PC-3 (cell line): ENCODE measurements at regions not wholly inside any gene's neighbourhood (a gene's known extent, or its start where the extent isn't known, plus 50 kb on each side); places are given as distances from the start of the nearest gene placed in this dataset.
A peak's percentile ranks its signal among the peaks of the same experiment; 100 is the strongest.

Source experiments
- ATAC-seq: fragments of 200-7000 bp; cut with Tn5 transposase; 2 replicates; pipeline ENCODE4 v1.9.1; 2020; ENCODE audit warnings: mild to moderate bottlenecking, moderate library complexity
- BruUV-seq: library from RNA; stranded (reverse); fragments of 400-500 nt; replicated peaks from 2 replicates; lab custom pipeline; 2021; lab: Mats Ljungman, UMichigan
- CTCF ChIA-PET: fragments of 300-600 bp; sonication (Branson Sonifier 250); formaldehyde crosslinking; loops from one replicate; lab custom pipeline; 2022; ENCODE audit warnings: antibody characterized with exemption; lab: Charles Lee
- POLR2A ChIA-PET: fragments of 300-600 bp; sonication (Branson Sonifier 250); formaldehyde crosslinking; loops from one replicate; lab custom pipeline; 2022; ENCODE audit warnings: antibody characterized with exemption; ENCODE audit not compliant: unreplicated experiment; lab: Charles Lee
- DNase-seq: peaks from one replicate; pipeline ENCODE4 v3.0.0-alpha.2; 2015
- H2AFZ ChIP-seq: fragments of 300-600 bp; sonication (generic); 2 replicates; pipeline ENCODE4 v1.6.0; 2016; ENCODE audit warnings: antibody characterized with exemption, low read length
- H3F3A ChIP-seq: fragments of 300-600 bp; sonication (generic); one replicate; pipeline ENCODE4 v1.6.0; 2017; ENCODE audit warnings: antibody characterized with exemption, low read length, control low read depth, mild to moderate bottlenecking; ENCODE audit not compliant: unreplicated experiment
- H3K27ac ChIP-seq: fragments of 300-600 bp; sonication (generic); 2 replicates; pipeline ENCODE4 v1.5.1; 2016; ENCODE audit warnings: mild to moderate bottlenecking, low read length
- H3K27me3 ChIP-seq: fragments of 300-600 bp; sonication (generic); 2 replicates; pipeline ENCODE4 v1.6.1; 2016; ENCODE audit warnings: low read length, mixed read lengths
- H3K36me3 ChIP-seq: fragments of 300-600 bp; sonication (generic); 2 replicates; pipeline ENCODE4 v1.6.1; 2016; ENCODE audit warnings: low read depth, mixed run types, low read length, mixed read lengths
- H3K4me1 ChIP-seq: fragments of 300-600 bp; sonication (generic); 2 replicates; pipeline ENCODE4 v1.5.1; 2016; ENCODE audit warnings: low read length; ENCODE audit not compliant: insufficient read depth
- H3K4me2 ChIP-seq: fragments of 300-600 bp; sonication (generic); 2 replicates; pipeline ENCODE4 v1.6.0; 2016; ENCODE audit warnings: low read length
- H3K4me3 ChIP-seq: fragments of 300-600 bp; sonication (generic); 2 replicates; pipeline ENCODE4 v1.5.1; 2016; ENCODE audit warnings: mild to moderate bottlenecking, low read length, mixed read lengths
- H3K79me2 ChIP-seq: fragments of 300-600 bp; sonication (generic); 2 replicates; pipeline ENCODE4 v1.6.1; 2017; ENCODE audit warnings: low read length, mixed read lengths
- H3K9ac ChIP-seq: fragments of 300-600 bp; sonication (generic); 2 replicates; pipeline ENCODE4 v1.6.0; 2016; ENCODE audit warnings: mild to moderate bottlenecking, low read length
- H3K9me2 ChIP-seq: fragments of 300-600 bp; sonication (generic); replicated peaks from 2 replicates; pipeline ENCODE4 v1.6.1; 2016; ENCODE audit warnings: mixed run types, low read length, mixed read lengths
- H3K9me3 ChIP-seq: fragments of 300-600 bp; sonication (generic); 2 replicates; pipeline ENCODE4 v1.6.1; 2016; ENCODE audit warnings: low read length, mixed read lengths
- H4K20me1 ChIP-seq: fragments of 300-600 bp; sonication (generic); 2 replicates; pipeline ENCODE4 v1.6.1; 2016; ENCODE audit warnings: low read length, mixed read lengths
- EZH2 ChIP-seq: fragments of 300-600 bp; sonication (generic); IDR thresholded peaks from one replicate; pipeline ENCODE4 v1.6.1; 2017; ENCODE audit warnings: antibody characterized with exemption, mild to moderate bottlenecking, low read length; ENCODE audit not compliant: unreplicated experiment
- EZH2phosphoT487 ChIP-seq: fragments of 300-600 bp; sonication (generic); IDR thresholded peaks from 2 replicates; pipeline ENCODE4 v1.6.1; 2018; ENCODE audit warnings: mild to moderate bottlenecking, antibody characterized with exemption, low read length, borderline replicate concordance
- intact Hi-C: fragments of 100-400 bp; cut with micrococcal nuclease; formaldehyde crosslinking; loops from 2 replicates; pipeline ENCODE4 v1.9.0; 2023
- TF ChIP-seq, protein P1 (sequence below): fragments of 300-600 bp; sonication (generic); conservative IDR thresholded peaks from 2 replicates; pipeline ENCODE4 v1.5.1; 2017; ENCODE audit warnings: antibody characterized with exemption, low read depth, mild to moderate bottlenecking, low read length

DNA sequence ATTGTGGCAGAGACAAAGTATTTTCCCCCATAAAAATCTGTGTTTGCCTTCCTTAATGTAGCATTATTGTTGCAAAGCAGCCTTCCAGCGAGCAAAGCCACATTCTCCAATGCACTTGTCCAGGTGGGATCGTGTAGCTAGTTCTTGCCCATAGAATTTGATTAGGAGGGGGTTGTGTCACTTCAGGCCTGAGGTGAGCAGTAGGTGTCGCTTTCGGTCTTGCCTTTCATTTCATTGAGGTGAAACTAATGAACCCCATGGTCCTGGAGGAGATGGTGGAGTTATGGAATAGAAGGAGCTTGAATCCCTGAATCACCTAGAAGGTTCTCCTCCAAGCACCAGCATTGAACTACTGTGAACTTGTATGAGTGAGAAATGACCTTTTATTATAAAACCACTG, 318.9 kb upstream of the PBX1 start:
- H3K4me1 ChIP-seq, result no peaks in the 10 kb centered on the region
- no peaks in the 10 kb centered on the region for H4K20me1 ChIP-seq
- DNase-seq, result peak; percentile 43
- TF ChIP-seq, protein P1, sequence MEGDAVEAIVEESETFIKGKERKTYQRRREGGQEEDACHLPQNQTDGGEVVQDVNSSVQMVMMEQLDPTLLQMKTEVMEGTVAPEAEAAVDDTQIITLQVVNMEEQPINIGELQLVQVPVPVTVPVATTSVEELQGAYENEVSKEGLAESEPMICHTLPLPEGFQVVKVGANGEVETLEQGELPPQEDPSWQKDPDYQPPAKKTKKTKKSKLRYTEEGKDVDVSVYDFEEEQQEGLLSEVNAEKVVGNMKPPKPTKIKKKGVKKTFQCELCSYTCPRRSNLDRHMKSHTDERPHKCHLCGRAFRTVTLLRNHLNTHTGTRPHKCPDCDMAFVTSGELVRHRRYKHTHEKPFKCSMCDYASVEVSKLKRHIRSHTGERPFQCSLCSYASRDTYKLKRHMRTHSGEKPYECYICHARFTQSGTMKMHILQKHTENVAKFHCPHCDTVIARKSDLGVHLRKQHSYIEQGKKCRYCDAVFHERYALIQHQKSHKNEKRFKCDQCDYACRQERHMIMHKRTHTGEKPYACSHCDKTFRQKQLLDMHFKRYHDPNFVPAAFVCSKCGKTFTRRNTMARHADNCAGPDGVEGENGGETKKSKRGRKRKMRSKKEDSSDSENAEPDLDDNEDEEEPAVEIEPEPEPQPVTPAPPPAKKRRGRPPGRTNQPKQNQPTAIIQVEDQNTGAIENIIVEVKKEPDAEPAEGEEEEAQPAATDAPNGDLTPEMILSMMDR, result peak; percentile 53
- no peak for TF ChIP-seq EZH2
- TF ChIP-seq EZH2phosphoT487, result no peak
- ChIA-PET CTCF (interaction anchor here (0.6 kb wide), 1 partner anchor 554 kb away, joined by 4 read pairs; no protein-coding TSS in a partner anchor), POLR2A (no interaction called here)
- no peak overlapping the region for H3K4me2 ChIP-seq
- H2AFZ ChIP-seq, result no peak overlapping the region
- peaks cover 13% of the 10 kb centered on the region for H3K27me3 ChIP-seq
- H3K9me3 ChIP-seq, result no peaks in the 10 kb centered on the region
- no peak overlapping the region for H3K4me3 ChIP-seq
- no peak overlapping the region for H3K9ac ChIP-seq
- intact Hi-C loops, result loop anchor here (5.0 kb wide), 1 partner anchor 672 kb away; no protein-coding TSS in a partner anchor
- H3K9me2 ChIP-seq, result no peaks in the 10 kb centered on the region
- ATAC-seq, result no peak
- H3K36me3 ChIP-seq, result no peaks in the 10 kb centered on the region
- BruUV-seq, result no TSS peak
- H3K27ac ChIP-seq, result no peak overlapping the region
- no peaks in the 10 kb centered on the region for H3F3A ChIP-seq
- no peaks in the 10 kb centered on the region for H3K79me2 ChIP-seq

DNA sequence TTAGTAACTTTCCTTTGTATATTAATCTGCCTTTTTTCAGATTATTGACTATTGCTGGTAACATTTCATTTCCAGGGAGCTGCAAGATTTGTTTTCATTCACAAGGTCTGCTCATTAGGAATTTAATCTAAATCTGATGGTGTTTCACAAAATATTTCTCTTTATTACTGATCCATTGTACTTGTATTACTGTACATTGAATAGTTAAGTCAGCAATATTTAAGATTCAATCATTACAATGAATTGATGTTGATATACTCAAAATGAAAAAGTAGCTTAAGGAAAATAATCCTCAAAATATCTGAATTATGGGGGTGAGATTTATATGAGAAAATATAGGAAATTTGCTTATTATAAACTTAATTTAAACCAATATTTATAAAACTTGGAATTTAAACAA, 308.6 kb upstream of the PBX1 start:
- Histone ChIP-seq H3K79me2 (no peaks in the 10 kb centered on the region), H3K9me2 (no peaks in the 10 kb centered on the region; the same call in 1 of the 2 replicates), H3K9ac (no peak overlapping the region), H2AFZ (no peak overlapping the region), H3K36me3 (no peaks in the 10 kb centered on the region), H3K27ac (no peak overlapping the region), H3K27me3 (peaks cover 18% of the 10 kb centered on the region; the same call in 1 of the 2 replicates), H3K4me2 (no peak overlapping the region), H3F3A (no peaks in the 10 kb centered on the region), H4K20me1 (no peaks in the 10 kb centered on the region), H3K4me3 (no peak overlapping the region), H3K4me1 (no peaks in the 10 kb centered on the region), H3K9me3 (no peaks in the 10 kb centered on the region; the same call in 1 of the 2 replicates)
- intact Hi-C loops, result no loop called here
- CTCF ChIA-PET, result no interaction called here
- ATAC-seq, result no peak
- POLR2A ChIA-PET, result no interaction called here
- no TSS peak for BruUV-seq
- TF ChIP-seq, protein P1, result no peak
- no peak for TF ChIP-seq EZH2
- no peak for TF ChIP-seq EZH2phosphoT487
- no peak for DNase-seq

GRCh38 chr1:164256456-164256855, 302.5 kb upstream of the PBX1 start:
- no peak overlapping the region for H3K4me3 ChIP-seq
- H3K36me3 ChIP-seq, result no peaks in the 10 kb centered on the region
- no peaks in the 10 kb centered on the region for H3K4me1 ChIP-seq
- CTCF ChIA-PET, result no interaction called here
- H4K20me1 ChIP-seq, result no peaks in the 10 kb centered on the region
- no peak overlapping the region for H3K27ac ChIP-seq
- H3K9me2 ChIP-seq, result no peaks in the 10 kb centered on the region
- DNase-seq (no peak), ATAC-seq (no peak)
- H3K27me3 ChIP-seq, result no peaks in the 10 kb centered on the region
- no peaks in the 10 kb centered on the region; the same call in none of the 2 replicates for H3K9me3 ChIP-seq
- intact Hi-C loops, result no loop called here
- BruUV-seq, result no TSS peak
- H3K4me2 ChIP-seq, result no peak overlapping the region
- no peak overlapping the region for H2AFZ ChIP-seq
- H3K9ac ChIP-seq, result no peak overlapping the region
- TF ChIP-seq EZH2 (no peak), EZH2phosphoT487 (no peak)
- TF ChIP-seq, protein P1, result no peak
- POLR2A ChIA-PET, result no interaction called here
- H3K79me2 ChIP-seq, result no peaks in the 10 kb centered on the region
- H3F3A ChIP-seq, result no peaks in the 10 kb centered on the region
